ENCODE measurements at regions not wholly inside any gene's neighbourhood (a gene's known extent, or its start where the extent isn't known, plus 50 kb on each side); places are given as distances from the start of the nearest gene placed in this dataset.

DNA sequence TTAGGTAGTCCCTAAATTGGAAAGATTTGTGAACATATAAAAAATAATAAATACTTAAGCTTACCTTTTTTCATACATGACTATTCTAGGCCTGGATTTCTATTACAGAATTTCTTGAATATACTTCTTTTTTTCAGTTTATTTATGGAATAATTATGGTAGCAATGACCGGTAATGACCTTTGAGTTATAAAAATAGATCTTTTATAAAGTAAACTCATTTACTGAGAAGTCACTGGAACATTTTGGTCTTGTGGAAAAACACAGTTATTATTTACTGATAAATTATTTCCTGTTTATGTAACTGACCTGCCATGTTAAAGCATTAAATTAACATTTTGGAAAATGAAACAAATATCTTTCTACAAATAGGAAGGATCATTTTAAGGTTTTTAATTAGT is 80.4 kb upstream of the RASGEF1B start:
- ChIA-PET POLR2A (no interaction called here), CTCF (no interaction called here)
- intact Hi-C loops (cut with micrococcal nuclease; ENCODE audit: unreplicated experiment), result no loop called here
- H3K27me3 ChIP-seq (replicated peaks; ENCODE audit: control insufficient read depth, insufficient read depth, low read length), result no peaks in the 10 kb centered on the region
- H3K4me3 ChIP-seq (ENCODE audit: low read depth, low read length), result no peak overlapping the region
- H3K9me3 ChIP-seq, result no peaks in the 10 kb centered on the region
- no peak for TF ChIP-seq CTCF (IDR thresholded peaks at IDR 0.05; ENCODE audit: insufficient read depth in 1 of 2, low read depth in 1 of 2, low read length in 1 of 2, severe bottlenecking in 1 of 2, unreplicated experiment in 1 of 2)
- Mint-ChIP-seq H3K27me3 (ENCODE audit: insufficient read depth, unreplicated experiment) (no peaks in the 10 kb centered on the region), H3K4me1 (ENCODE audit: low read depth, unreplicated experiment) (no peaks in the 10 kb centered on the region), H3K36me3 (ENCODE audit: insufficient read depth, unreplicated experiment) (no peaks in the 10 kb centered on the region), H3K27ac (ENCODE audit: unreplicated experiment) (no peak overlapping the region), H3K4me3 (ENCODE audit: unreplicated experiment) (no peak overlapping the region), H3K9me3 (ENCODE audit: unreplicated experiment) (peaks cover 9% of the 10 kb centered on the region)
- peaks cover 5% of the 10 kb centered on the region; the same call in 1 of the 2 replicates for H3K4me1 ChIP-seq
- no peak for DNase-seq
- BruUV-seq (replicated peaks), result no TSS peak
- H3K36me3 ChIP-seq (ENCODE audit: control insufficient read depth, insufficient read depth, low read length), result no peaks in the 10 kb centered on the region

DNA sequence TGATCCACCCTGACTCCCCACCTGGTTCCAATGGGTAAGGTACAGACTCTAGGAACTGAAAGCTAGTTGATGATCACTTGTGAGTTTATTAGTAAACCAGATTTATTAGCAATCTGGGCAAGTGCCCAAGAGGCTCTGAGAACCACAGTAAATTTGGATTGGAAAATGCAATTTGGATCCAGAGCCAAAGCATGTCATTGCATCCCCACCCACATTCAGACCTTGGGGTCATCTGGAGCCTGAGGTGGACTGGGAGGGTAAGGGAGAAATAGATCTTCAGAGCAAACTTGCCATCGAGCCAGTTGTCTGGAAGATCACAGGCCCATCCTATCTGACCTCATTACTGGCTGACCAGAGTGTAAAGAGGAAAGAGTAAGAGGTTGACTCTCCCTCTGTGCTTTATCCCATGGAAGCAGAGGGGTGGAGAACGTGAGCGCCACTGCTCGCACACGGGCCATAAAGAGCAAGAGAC is 78.7 kb upstream of the RASGEF1B start:
- DNase-seq, result no peak
- no peaks in the 10 kb centered on the region for H3K9me3 ChIP-seq
- H3K4me3 ChIP-seq (ENCODE audit: low read depth, low read length), result no peak overlapping the region
- Mint-ChIP-seq H3K27ac (ENCODE audit: unreplicated experiment) (no peak overlapping the region), H3K4me1 (ENCODE audit: low read depth, unreplicated experiment) (no peaks in the 10 kb centered on the region), H3K36me3 (ENCODE audit: insufficient read depth, unreplicated experiment) (no peaks in the 10 kb centered on the region), H3K27me3 (ENCODE audit: insufficient read depth, unreplicated experiment) (no peaks in the 10 kb centered on the region), H3K4me3 (ENCODE audit: unreplicated experiment) (no peak overlapping the region), H3K9me3 (ENCODE audit: unreplicated experiment) (peaks cover 9% of the 10 kb centered on the region)
- H3K27me3 ChIP-seq (replicated peaks; ENCODE audit: control insufficient read depth, insufficient read depth, low read length), result no peaks in the 10 kb centered on the region
- no peak for TF ChIP-seq CTCF (IDR thresholded peaks at IDR 0.05; ENCODE audit: insufficient read depth in 1 of 2, low read depth in 1 of 2, low read length in 1 of 2, severe bottlenecking in 1 of 2, unreplicated experiment in 1 of 2)
- CTCF ChIA-PET, result no interaction called here
- POLR2A ChIA-PET, result no interaction called here
- intact Hi-C loops (cut with micrococcal nuclease; ENCODE audit: unreplicated experiment), result no loop called here
- no peaks in the 10 kb centered on the region for H3K4me1 ChIP-seq
- no peaks in the 10 kb centered on the region for H3K36me3 ChIP-seq (ENCODE audit: control insufficient read depth, insufficient read depth, low read length)
- BruUV-seq (replicated peaks), result no TSS peak

DNA sequence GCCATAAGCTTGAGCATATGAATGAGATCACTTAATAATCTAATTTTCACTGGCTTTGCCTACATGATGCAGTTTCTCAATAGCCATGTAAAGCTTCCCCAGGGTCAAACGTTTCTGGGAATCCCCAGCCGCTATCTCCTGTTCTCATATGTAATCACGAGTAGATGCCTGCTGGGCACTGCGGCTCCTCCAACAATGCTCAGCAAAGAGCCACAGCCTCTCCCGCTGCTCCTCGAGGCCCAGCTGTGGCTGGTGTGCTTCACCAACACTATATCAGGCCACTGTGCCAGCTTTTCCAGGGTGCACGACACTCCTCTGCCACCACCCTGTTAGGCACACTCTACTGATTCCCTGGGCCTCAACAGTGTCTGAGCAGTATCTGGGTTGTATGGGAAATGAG is 78.3 kb upstream of the RASGEF1B start:
- POLR2A ChIA-PET, result no interaction called here
- intact Hi-C loops (cut with micrococcal nuclease; ENCODE audit: unreplicated experiment), result no loop called here
- BruUV-seq (replicated peaks), result no TSS peak
- DNase-seq, result no peak
- no peak for TF ChIP-seq CTCF (IDR thresholded peaks at IDR 0.05; ENCODE audit: insufficient read depth in 1 of 2, low read depth in 1 of 2, low read length in 1 of 2, severe bottlenecking in 1 of 2, unreplicated experiment in 1 of 2)
- peaks cover 9% of the 10 kb centered on the region for H3K9me3 Mint-ChIP-seq (ENCODE audit: unreplicated experiment)
- Histone ChIP-seq H3K4me3 (ENCODE audit: low read depth, low read length) (no peak overlapping the region), H3K36me3 (ENCODE audit: control insufficient read depth, insufficient read depth, low read length) (no peaks in the 10 kb centered on the region), H3K27me3 (replicated peaks; ENCODE audit: control insufficient read depth, insufficient read depth, low read length) (no peaks in the 10 kb centered on the region), H3K9me3 (no peaks in the 10 kb centered on the region), H3K4me1 (no peaks in the 10 kb centered on the region)
- no peaks in the 10 kb centered on the region for H3K4me1 Mint-ChIP-seq (ENCODE audit: low read depth, unreplicated experiment)
- H3K27ac Mint-ChIP-seq (ENCODE audit: unreplicated experiment), result no peak overlapping the region
- no peaks in the 10 kb centered on the region for H3K27me3 Mint-ChIP-seq (ENCODE audit: insufficient read depth, unreplicated experiment)
- H3K36me3 Mint-ChIP-seq (ENCODE audit: insufficient read depth, unreplicated experiment), result no peaks in the 10 kb centered on the region
- no peak overlapping the region for H3K4me3 Mint-ChIP-seq (ENCODE audit: unreplicated experiment)
- CTCF ChIA-PET, result no interaction called here

Data from Caco-2 (cell line).